OCI-LY1 (cell line): ENCODE measurements at regions not wholly inside any gene's neighbourhood (a gene's known extent, or its start where the extent isn't known, plus 50 kb on each side); places are given as distances from the start of the nearest gene placed in this dataset.

ENCODE experiments used
- CTCF ChIP-seq: fragments of 200-600 bp; sonication (generic), shearing (Covaris generic); IDR thresholded peaks from 2 replicates; pipeline ENCODE4 v1.5.1; 2017; ENCODE audit warnings: mild to moderate bottlenecking, antibody characterized with exemption, low read length, moderate library complexity, mixed read lengths
- EZH2 ChIP-seq: fragments of 200-600 bp; sonication (generic), shearing (Covaris generic); IDR thresholded peaks from 2 replicates; pipeline ENCODE4 v1.8.0; 2017; ENCODE audit warnings: borderline replicate concordance, mixed run types, mild to moderate bottlenecking, antibody characterized with exemption, low read length, moderate library complexity, mixed read lengths

DNA sequence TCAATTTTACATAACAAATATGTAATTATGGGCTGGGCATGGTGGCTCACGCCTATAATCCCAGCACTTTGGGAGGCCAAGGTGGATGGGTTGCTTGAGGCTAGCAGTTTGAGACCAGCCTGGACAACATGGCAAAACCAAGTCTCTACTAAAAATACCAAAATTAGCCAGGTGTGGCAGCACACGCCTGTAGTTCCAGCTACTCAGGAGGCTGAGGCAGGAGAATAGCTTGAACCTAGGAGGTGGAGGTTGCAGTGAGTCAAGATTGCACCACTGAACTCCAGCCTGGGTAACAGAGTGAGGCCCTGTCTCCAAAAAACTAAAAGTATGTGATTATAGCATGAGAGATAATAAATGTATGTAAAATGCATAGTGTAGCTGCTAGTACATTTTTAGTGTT is 229.0 kb downstream of the PPARGC1A start:
- TF ChIP-seq CTCF (no peak), EZH2 (no peak)
